Gastrocnemius medialis (tissue), 4 donors: ENCODE measurements at regions not wholly inside any gene's neighbourhood (a gene's known extent, or its start where the extent isn't known, plus 50 kb on each side); places are given as distances from the start of the nearest gene placed in this dataset.

ENCODE experiments used
- ATAC-seq, 2 donors: fragments of 150-250 bp; one replicate each; pipeline ENCODE4 v1.9.1; 2016
- DNase-seq, 2 donors: peaks; one replicate each; pipeline ENCODE4 v3.0.0-alpha.2; 2019
- H3K27ac ChIP-seq, 4 donors: fragments of 200-600 bp; sonication (generic); 1 replicate in 1 of 4; 2 replicates in 3 of 4; pipeline ENCODE4 v1.5.1; 2016 to 2018; ENCODE audit warnings: mild to moderate bottlenecking in 2 of 4, moderate library complexity in 1 of 4
- H3K27me3 ChIP-seq, 3 donors: fragments of 200-600 bp; sonication (generic) in 2 of 3; 1 replicate in 1 of 3; 2 replicates in 2 of 3; pipeline versions ENCODE4 v1.5.1 to v1.6.0; 2016 to 2019; ENCODE audit warnings: mild to moderate bottlenecking in 1 of 3, moderate library complexity in 1 of 3
- H3K36me3 ChIP-seq, 2 donors: fragments of 200-600 bp; sonication (generic) in 1 of 2; one replicate each; pipeline ENCODE4 v1.5.1; 2017 to 2018
- H3K4me1 ChIP-seq, 2 donors: fragments of 200-600 bp; sonication (generic) in 1 of 2; one replicate each; pipeline ENCODE4 v1.5.1; 2016 to 2017; ENCODE audit warnings: mild to moderate bottlenecking in 2 of 2
- H3K4me3 ChIP-seq, 4 donors: fragments of 200-600 bp; sonication (generic) in 3 of 4; 1 replicate in 1 of 4; 2 replicates in 3 of 4; pipeline ENCODE4 v1.5.1; 2016 to 2019; ENCODE audit warnings: mild to moderate bottlenecking in 2 of 4
- H3K9me3 ChIP-seq, 3 donors: fragments of 200-600 bp; sonication (generic) in 2 of 3; 1 replicate in 1 of 3; 2 replicates in 2 of 3; pipeline ENCODE4 v1.5.1; 2016 to 2019
- POLR2A ChIP-seq, 2 donors: fragments of 450-650 bp; IDR thresholded peaks; one replicate each; pipeline ENCODE4 v1.6.1; 2017; ENCODE audit warnings: antibody characterized with exemption in 2 of 2, mild to moderate bottlenecking in 2 of 2, moderate library complexity in 2 of 2
- in situ Hi-C, 4 donors: fragments of 200-750 bp; cut with MboI; loops; one replicate each; pipeline versions ENCODE4 v1.15.0 to v1.8.0; 2017; ENCODE audit warnings: low sequenced_read_pairs in 4 of 4
- intact Hi-C: fragments of 100-400 bp; cut with DNase I; formaldehyde crosslinking; loops from one replicate; pipeline ENCODE4 v1.15.1; 2023; ENCODE audit warnings: low total_unique reads
- TF ChIP-seq, protein P1 (sequence below), 5 experiments: fragments of 450-650 bp in 3 of 5; fragments of 200-600 bp in 2 of 5; sonication (generic) in 2 of 5; IDR thresholded peaks in 4 of 5; conservative IDR thresholded peaks in 1 of 5; 1 replicate in 4 of 5; 2 replicates in 1 of 5; pipeline ENCODE4 v1.5.1; 2016 to 2019; ENCODE audit warnings: antibody characterized with exemption in 5 of 5, mild to moderate bottlenecking in 3 of 5, moderate library complexity in 3 of 5

DNA sequence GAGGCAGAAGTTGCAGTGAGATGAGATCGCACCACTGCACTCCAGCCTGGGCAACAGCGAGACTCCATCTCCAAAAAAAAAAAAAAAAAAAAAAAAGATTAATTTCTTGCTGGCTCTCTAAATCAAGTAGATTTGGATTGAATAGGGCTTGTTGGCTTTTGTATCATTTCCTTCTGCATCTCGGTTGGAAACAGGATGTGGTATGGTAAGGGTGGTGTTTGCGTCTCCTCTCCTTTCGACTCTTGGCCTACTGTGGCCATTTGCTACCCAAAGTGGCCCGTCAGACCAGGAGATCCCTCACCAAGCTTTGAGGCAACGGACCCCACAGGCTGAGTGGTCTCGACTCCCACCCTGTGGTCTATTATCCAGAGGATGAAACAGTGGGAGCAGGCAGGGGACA is 168.0 kb upstream of the IRX3 start:
- in situ Hi-C loops = no loop called here
- Histone ChIP-seq H3K9me3 (no peaks in the 10 kb centered on the region), H3K36me3 (no peaks in the 10 kb centered on the region), H3K4me1 (peaks cover 0 to under 1% of the 10 kb centered on the region in 2 donors), H3K4me3 (no peak overlapping the region), H3K27ac (no peak overlapping the region), H3K27me3 (peaks cover 0 to 4% (median 0%) of the 10 kb centered on the region in 3 donors)
- ATAC-seq (no peak), DNase-seq (no peak)
- intact Hi-C loops = no loop called here
- TF ChIP-seq, protein P1, sequence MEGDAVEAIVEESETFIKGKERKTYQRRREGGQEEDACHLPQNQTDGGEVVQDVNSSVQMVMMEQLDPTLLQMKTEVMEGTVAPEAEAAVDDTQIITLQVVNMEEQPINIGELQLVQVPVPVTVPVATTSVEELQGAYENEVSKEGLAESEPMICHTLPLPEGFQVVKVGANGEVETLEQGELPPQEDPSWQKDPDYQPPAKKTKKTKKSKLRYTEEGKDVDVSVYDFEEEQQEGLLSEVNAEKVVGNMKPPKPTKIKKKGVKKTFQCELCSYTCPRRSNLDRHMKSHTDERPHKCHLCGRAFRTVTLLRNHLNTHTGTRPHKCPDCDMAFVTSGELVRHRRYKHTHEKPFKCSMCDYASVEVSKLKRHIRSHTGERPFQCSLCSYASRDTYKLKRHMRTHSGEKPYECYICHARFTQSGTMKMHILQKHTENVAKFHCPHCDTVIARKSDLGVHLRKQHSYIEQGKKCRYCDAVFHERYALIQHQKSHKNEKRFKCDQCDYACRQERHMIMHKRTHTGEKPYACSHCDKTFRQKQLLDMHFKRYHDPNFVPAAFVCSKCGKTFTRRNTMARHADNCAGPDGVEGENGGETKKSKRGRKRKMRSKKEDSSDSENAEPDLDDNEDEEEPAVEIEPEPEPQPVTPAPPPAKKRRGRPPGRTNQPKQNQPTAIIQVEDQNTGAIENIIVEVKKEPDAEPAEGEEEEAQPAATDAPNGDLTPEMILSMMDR (IDR thresholded peaks at IDR 0.05 in 4 of 5, conservative IDR thresholded peaks at IDR 0.05 in 1 of 5) = no peak
- TF ChIP-seq POLR2A (IDR thresholded peaks at IDR 0.05) = no peak

DNA sequence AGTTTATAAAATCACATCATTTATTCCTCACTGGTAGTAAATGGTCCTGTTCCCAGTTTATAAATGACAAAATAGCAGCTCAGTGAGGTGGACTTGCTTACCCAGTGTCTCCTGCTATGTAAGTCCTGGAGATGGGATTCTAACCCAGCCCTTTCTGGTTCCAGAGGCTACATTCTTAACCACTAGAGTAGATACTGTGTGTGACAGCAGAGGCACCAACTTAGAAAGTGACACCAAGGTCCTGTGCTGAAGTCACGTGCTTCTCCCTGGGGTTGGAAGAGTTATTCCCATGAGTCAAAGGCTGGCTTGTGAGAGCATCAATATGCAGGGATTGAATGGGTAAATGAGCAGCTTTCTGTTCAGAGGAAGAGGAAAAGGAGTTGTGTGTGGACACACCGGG is 167.3 kb upstream of the IRX3 start:
- no peak for DNase-seq

DNA sequence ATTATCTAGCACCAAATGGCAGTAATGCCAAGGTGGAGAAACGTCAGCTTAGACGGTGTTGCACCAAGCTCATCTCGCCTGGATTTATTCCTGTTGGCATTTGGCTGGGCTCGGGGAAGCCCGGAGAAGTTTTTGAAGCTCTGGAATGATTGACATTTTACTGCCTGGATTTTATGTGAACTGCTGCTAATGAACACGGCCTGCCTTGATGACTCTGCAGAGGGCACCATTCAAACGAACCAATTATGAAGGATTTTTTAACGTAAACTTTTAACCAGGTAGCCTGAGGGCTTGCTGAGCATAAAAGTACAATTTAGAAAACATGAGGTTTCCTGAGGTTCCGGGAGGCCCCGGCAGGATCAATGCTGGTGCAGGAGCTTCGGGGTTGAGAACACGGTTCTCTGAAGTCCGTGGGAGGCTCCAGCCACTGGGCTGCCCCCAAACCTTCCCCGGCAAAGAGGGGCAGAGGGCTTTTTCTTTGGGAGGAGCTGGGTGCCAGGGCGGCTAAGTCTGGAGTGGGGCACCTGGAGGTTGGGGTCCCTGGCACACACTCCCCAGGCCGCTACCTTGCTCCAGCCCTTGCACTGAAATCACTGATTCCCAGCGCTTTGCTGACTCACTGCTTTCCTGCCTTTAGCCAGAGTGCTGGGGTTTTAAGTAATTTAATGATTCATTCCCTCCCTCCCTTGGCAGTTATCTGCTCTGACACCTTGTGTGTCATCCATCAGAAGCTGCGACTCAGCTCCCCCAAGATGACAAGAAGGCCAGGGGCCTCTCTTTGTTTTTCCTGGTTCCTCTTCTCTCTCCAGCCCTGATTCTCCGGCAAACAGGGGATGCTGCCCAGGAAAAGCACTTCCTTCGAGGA is 161.2 kb upstream of the IRX3 start:
- intact Hi-C loops = no loop called here
- H3K9me3 ChIP-seq = no peaks in the 10 kb centered on the region
- in situ Hi-C loops = no loop called here

More for the DNA sequence above, 167.3 kb upstream of the IRX3 start:
- H3K9me3 ChIP-seq = no peaks in the 10 kb centered on the region
- TF ChIP-seq POLR2A (IDR thresholded peaks at IDR 0.05) = no peak
- TF ChIP-seq, protein P1 (IDR thresholded peaks at IDR 0.05 in 4 of 5, conservative IDR thresholded peaks at IDR 0.05 in 1 of 5) = no peak
- H3K27ac ChIP-seq = no peak overlapping the region
- in situ Hi-C loops (no loop called here), intact Hi-C loops (no loop called here)
- peak in 1 of 2 donors; percentile 89 for ATAC-seq
- H3K36me3 ChIP-seq = no peaks in the 10 kb centered on the region
- no peaks in the 10 kb centered on the region for H3K27me3 ChIP-seq
- no peak overlapping the region for H3K4me3 ChIP-seq
- no peaks in the 10 kb centered on the region for H3K4me1 ChIP-seq

DNA sequence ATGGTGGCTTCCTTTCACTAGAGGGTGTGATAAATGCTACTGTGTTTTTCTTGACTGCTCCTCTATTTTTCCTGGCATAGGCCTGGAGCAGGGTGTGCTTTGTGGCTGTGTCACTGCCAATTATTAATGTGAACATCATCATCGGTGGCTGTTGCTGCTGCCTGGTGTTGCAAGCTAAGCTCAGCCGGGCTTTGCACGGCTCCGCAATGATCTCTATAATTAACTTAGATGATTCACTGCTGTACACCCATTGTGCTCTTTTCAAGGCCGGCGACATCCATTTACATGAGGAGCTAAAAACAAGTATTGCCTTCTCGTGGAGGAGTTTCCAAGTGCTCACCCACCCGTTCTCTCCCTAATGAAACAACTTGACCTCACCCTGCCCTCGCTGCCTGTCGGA is 160.1 kb upstream of the IRX3 start:
- peak overlapping the region in 3 of 4 donors; percentile 60 to 80 (median 64) for H3K27ac ChIP-seq
- peaks cover 0 to 12% of the 10 kb centered on the region in 2 donors for H3K4me1 ChIP-seq
- DNase-seq (peak; percentile 71 to 79), ATAC-seq (peak; percentile 89 to 94)
- intact Hi-C loops = no loop called here
- no peaks in the 10 kb centered on the region for H3K27me3 ChIP-seq
- TF ChIP-seq POLR2A (IDR thresholded peaks at IDR 0.05) = no peak
- TF ChIP-seq, protein P1 (IDR thresholded peaks at IDR 0.05 in 4 of 5, conservative IDR thresholded peaks at IDR 0.05 in 1 of 5) = no peak
- H3K9me3 ChIP-seq = no peaks in the 10 kb centered on the region
- no peak overlapping the region for H3K4me3 ChIP-seq
- in situ Hi-C loops = no loop called here
- H3K36me3 ChIP-seq = no peaks in the 10 kb centered on the region

More for the DNA sequence above, 161.2 kb upstream of the IRX3 start:
- Histone ChIP-seq H3K27ac (peak overlapping the region in 1 of 4 donors; percentile 80), H3K4me3 (no peak overlapping the region), H3K4me1 (peaks cover 0 to 12% of the 10 kb centered on the region in 2 donors), H3K36me3 (no peaks in the 10 kb centered on the region), H3K27me3 (no peaks in the 10 kb centered on the region)
- TF ChIP-seq POLR2A (IDR thresholded peaks at IDR 0.05) = no peak
- TF ChIP-seq, protein P1 (IDR thresholded peaks at IDR 0.05 in 4 of 5, conservative IDR thresholded peaks at IDR 0.05 in 1 of 5) = no peak
- peak; percentile 20 to 54 for ATAC-seq
- no peak for DNase-seq
